ENCODE measurements at regions not wholly inside any gene's neighbourhood (a gene's known extent, or its start where the extent isn't known, plus 50 kb on each side); places are given as distances from the start of the nearest gene placed in this dataset.

DNA sequence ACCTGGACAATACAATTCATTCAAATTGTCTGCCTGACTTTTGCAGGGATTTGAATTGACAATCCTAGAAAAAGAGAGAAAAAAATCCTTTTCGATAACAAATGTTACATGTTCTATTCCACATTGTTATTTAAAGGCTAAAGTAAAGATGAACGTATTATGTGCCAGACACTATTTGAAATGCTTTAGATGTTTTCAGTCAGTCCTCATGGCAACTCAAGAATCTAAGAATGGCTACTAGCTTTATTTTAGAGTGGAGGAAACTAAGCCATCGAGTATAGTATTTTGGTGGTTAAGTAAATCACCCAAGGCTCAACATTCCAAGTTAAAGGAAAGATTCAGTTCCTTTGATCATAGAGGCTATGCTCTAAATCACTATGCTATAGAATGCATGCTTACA lies 558.6 kb upstream of the MAN1A1 start:
- H3K36me3 ChIP-seq (ENCODE audit: insufficient read depth): no peaks in the 10 kb centered on the region
- no peak overlapping the region for H3K9ac ChIP-seq
- no peaks in the 10 kb centered on the region for H3K27me3 ChIP-seq (ENCODE audit: insufficient read depth, low read depth)
- H3K4me2 ChIP-seq: no peak overlapping the region
- no peaks in the 10 kb centered on the region for H4K20me1 ChIP-seq (ENCODE audit: insufficient read depth)
- no peak overlapping the region for H3K27ac ChIP-seq
- no peaks in the 10 kb centered on the region for H3K4me1 ChIP-seq (ENCODE audit: low read depth, poor library complexity, severe bottlenecking)
- no peaks in the 10 kb centered on the region for H3K79me2 ChIP-seq (ENCODE audit: insufficient read depth, low read depth)
- TF ChIP-seq, protein P1, sequence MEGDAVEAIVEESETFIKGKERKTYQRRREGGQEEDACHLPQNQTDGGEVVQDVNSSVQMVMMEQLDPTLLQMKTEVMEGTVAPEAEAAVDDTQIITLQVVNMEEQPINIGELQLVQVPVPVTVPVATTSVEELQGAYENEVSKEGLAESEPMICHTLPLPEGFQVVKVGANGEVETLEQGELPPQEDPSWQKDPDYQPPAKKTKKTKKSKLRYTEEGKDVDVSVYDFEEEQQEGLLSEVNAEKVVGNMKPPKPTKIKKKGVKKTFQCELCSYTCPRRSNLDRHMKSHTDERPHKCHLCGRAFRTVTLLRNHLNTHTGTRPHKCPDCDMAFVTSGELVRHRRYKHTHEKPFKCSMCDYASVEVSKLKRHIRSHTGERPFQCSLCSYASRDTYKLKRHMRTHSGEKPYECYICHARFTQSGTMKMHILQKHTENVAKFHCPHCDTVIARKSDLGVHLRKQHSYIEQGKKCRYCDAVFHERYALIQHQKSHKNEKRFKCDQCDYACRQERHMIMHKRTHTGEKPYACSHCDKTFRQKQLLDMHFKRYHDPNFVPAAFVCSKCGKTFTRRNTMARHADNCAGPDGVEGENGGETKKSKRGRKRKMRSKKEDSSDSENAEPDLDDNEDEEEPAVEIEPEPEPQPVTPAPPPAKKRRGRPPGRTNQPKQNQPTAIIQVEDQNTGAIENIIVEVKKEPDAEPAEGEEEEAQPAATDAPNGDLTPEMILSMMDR (conservative IDR thresholded peaks at IDR 0.05; ENCODE audit: low read depth, low read length): no peak
- H2AFZ ChIP-seq (ENCODE audit: low read depth): no peak overlapping the region
- no peak overlapping the region for H3K4me3 ChIP-seq (IDR thresholded peaks at IDR 0.05; ENCODE audit: insufficient read depth, low read depth, low read length)

DNA sequence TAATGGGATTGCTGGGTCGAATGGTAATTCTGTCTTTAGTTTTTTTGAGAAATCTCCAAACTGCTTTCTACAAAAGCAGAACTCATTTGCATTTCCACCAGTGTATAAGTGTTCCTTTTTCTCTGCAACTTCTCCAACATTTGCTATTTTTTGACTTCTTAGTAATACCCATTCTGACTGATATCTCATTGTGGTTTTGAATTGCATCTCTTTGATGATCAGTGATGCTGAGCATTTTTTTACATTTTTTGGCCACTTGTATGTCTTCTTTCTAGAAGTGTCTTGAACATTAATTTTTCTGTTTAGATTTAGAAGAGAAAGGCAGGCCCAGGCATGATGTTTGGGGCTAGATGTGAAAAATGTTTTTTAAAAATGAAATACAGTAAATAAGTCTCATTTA lies 553.1 kb upstream of the MAN1A1 start:
- no peaks in the 10 kb centered on the region for H3K79me2 ChIP-seq (ENCODE audit: insufficient read depth, low read depth)
- no peak overlapping the region for H3K4me2 ChIP-seq
- no peaks in the 10 kb centered on the region for H4K20me1 ChIP-seq (ENCODE audit: insufficient read depth)
- no peak overlapping the region for H3K27ac ChIP-seq
- no peak overlapping the region for H2AFZ ChIP-seq (ENCODE audit: low read depth)
- H3K4me1 ChIP-seq (ENCODE audit: low read depth, poor library complexity, severe bottlenecking): no peaks in the 10 kb centered on the region
- H3K4me3 ChIP-seq (IDR thresholded peaks at IDR 0.05; ENCODE audit: insufficient read depth, low read depth, low read length): no peak overlapping the region
- H3K36me3 ChIP-seq (ENCODE audit: insufficient read depth): no peaks in the 10 kb centered on the region
- TF ChIP-seq, protein P1 (conservative IDR thresholded peaks at IDR 0.05; ENCODE audit: low read depth, low read length): no peak
- no peak overlapping the region for H3K9ac ChIP-seq
- no peaks in the 10 kb centered on the region for H3K27me3 ChIP-seq (ENCODE audit: insufficient read depth, low read depth)

DNA sequence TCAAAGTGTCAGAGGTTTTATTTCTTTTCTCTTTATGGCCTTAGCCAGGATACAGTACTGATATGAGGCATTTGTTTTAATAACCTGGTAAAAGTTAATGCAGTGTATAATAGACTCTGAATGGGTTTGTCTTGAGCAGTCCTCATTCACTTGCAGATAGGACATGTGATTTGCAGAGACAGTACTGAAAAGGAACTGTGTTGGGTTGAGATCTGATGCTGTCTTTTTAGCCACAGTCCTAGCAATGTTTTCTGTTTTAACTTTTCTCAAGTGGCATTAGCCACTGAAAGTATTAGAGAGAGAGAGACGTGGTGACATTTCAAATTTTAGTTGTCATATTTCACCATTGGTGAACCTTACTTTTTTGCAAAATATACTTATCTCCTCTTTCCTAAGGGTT lies 547.2 kb upstream of the MAN1A1 start:
- Histone ChIP-seq H2AFZ (ENCODE audit: low read depth) (no peak overlapping the region), H3K4me1 (ENCODE audit: low read depth, poor library complexity, severe bottlenecking) (no peaks in the 10 kb centered on the region), H3K4me3 (IDR thresholded peaks at IDR 0.05; ENCODE audit: insufficient read depth, low read depth, low read length) (no peak overlapping the region), H4K20me1 (ENCODE audit: insufficient read depth) (no peaks in the 10 kb centered on the region), H3K4me2 (no peak overlapping the region), H3K27me3 (ENCODE audit: insufficient read depth, low read depth) (no peaks in the 10 kb centered on the region), H3K79me2 (ENCODE audit: insufficient read depth, low read depth) (no peaks in the 10 kb centered on the region), H3K27ac (no peak overlapping the region), H3K36me3 (ENCODE audit: insufficient read depth) (no peaks in the 10 kb centered on the region), H3K9ac (no peak overlapping the region)
- TF ChIP-seq, protein P1 (conservative IDR thresholded peaks at IDR 0.05; ENCODE audit: low read depth, low read length): no peak

DNA sequence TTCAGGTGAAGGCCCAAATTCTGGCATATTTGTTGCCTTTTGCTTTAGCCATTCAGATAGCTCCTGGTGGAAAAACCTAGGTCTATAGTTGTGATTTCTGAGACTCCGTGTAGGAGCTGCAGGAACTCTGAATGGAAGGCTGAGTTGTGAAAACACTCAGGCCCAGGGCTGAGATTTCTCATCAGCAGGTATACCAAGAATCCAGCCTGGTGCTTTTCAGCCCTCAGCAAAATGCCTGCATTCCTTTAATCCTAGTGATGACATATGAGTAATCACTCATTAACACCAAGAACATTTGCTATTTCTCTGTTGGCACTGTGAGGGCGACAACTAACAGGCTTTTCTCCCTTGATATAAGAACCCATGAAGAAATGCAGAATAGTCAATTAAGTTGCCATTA lies 546.1 kb upstream of the MAN1A1 start:
- Histone ChIP-seq H3K4me1 (ENCODE audit: low read depth, poor library complexity, severe bottlenecking) (no peaks in the 10 kb centered on the region), H3K9ac (no peak overlapping the region), H3K4me3 (IDR thresholded peaks at IDR 0.05; ENCODE audit: insufficient read depth, low read depth, low read length) (no peak overlapping the region), H2AFZ (ENCODE audit: low read depth) (no peak overlapping the region), H3K79me2 (ENCODE audit: insufficient read depth, low read depth) (no peaks in the 10 kb centered on the region), H3K27ac (no peak overlapping the region), H3K36me3 (ENCODE audit: insufficient read depth) (no peaks in the 10 kb centered on the region), H3K27me3 (ENCODE audit: insufficient read depth, low read depth) (no peaks in the 10 kb centered on the region), H3K4me2 (no peak overlapping the region), H4K20me1 (ENCODE audit: insufficient read depth) (no peaks in the 10 kb centered on the region)
- TF ChIP-seq, protein P1 (conservative IDR thresholded peaks at IDR 0.05; ENCODE audit: low read depth, low read length): no peak

DNA sequence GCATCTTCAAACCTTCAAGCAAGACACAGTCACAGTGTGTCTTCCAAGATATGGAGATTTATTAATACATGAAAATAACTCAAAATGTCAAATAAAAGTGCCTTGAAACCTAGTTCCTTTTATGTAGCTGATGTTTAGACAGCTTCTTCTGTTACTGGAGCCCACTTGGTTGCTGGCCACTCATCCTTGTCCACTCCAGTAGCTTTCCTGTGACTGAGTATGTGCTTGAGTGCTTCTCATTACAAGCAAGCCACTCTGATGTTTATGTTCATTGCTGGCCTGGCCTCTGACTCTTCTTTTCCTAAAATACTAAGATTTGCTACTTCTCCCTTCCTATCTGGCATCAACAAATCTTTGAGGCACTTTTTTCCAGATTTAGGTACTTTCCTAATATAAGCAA lies 545.2 kb upstream of the MAN1A1 start:
- Histone ChIP-seq H3K27ac (no peak overlapping the region), H3K9ac (no peak overlapping the region), H2AFZ (ENCODE audit: low read depth) (no peak overlapping the region), H4K20me1 (ENCODE audit: insufficient read depth) (no peaks in the 10 kb centered on the region), H3K36me3 (ENCODE audit: insufficient read depth) (no peaks in the 10 kb centered on the region), H3K4me3 (IDR thresholded peaks at IDR 0.05; ENCODE audit: insufficient read depth, low read depth, low read length) (no peak overlapping the region), H3K4me1 (ENCODE audit: low read depth, poor library complexity, severe bottlenecking) (no peaks in the 10 kb centered on the region), H3K27me3 (ENCODE audit: insufficient read depth, low read depth) (no peaks in the 10 kb centered on the region), H3K79me2 (ENCODE audit: insufficient read depth, low read depth) (no peaks in the 10 kb centered on the region), H3K4me2 (no peak overlapping the region)
- TF ChIP-seq, protein P1 (conservative IDR thresholded peaks at IDR 0.05; ENCODE audit: low read depth, low read length): no peak

All from KMS-11 (cell line).